ENCODE measurements at regions not wholly inside any gene's neighbourhood (a gene's known extent, or its start where the extent isn't known, plus 50 kb on each side); places are given as distances from the start of the nearest gene placed in this dataset.

DNA sequence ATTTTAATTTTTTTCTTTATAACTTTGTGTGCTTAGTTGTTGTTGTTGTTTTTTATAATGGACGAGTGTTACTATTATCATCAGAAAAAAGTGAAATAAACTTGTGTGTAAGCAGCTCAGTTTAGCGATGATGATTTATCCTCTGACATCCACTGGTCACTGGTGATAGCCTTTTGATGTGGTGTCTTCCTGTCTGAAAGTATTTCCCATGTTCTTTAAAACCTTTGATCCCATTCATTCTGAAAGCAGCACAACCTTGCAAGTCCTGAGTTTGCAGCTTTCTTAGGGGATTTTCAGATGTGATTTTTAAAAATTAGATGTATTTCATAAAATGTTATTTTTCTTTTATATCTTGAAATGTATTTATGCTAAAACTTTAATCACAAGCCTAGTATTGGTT is 85.9 kb upstream of the ZPLD1 start:
- Histone ChIP-seq H4K20me1 (ENCODE audit: control insufficient read depth, insufficient read depth) (no peaks in the 10 kb centered on the region), H3K9ac (ENCODE audit: control insufficient read depth, insufficient read depth, low read length) (no peak overlapping the region), H3K36me3 (ENCODE audit: control insufficient read depth in 2 of 2, insufficient read depth in 2 of 2, low read length in 1 of 2) (no peaks in the 10 kb centered on the region), H3K4me3 (no peak overlapping the region), H3K79me2 (ENCODE audit: control insufficient read depth, insufficient read depth, low read length) (no peaks in the 10 kb centered on the region), H2AFZ (ENCODE audit: control insufficient read depth, low read depth, low read length) (no peak overlapping the region), H3K4me2 (ENCODE audit: control insufficient read depth, insufficient read depth) (no peak overlapping the region), H3K27me3 (replicated peaks in 1 of 2; ENCODE audit: control insufficient read depth in 2 of 2, insufficient read depth in 2 of 2, low read length in 1 of 2) (no peaks in the 10 kb centered on the region), H3K4me1 (ENCODE audit: control insufficient read depth, insufficient read depth, low read length) (no peaks in the 10 kb centered on the region), H3K27ac (ENCODE audit: control insufficient read depth, insufficient read depth) (no peak overlapping the region), H3K9me3 (replicated peaks; ENCODE audit: control insufficient read depth, insufficient read depth, low read length) (no peaks in the 10 kb centered on the region)
- no peak for DNase-seq (ENCODE audit: low read depth, low spot score)
- 2% methylated on average over 2 of the region's 2 CpGs for WGBS (ENCODE audit: insufficient coverage, insufficient replicate concordance, low lambda C conversion rate, missing lambda C conversion rate)
- no peak for ATAC-seq
- CTCF ChIA-PET = no interaction called here
- intact Hi-C loops (cut with micrococcal nuclease; ENCODE audit: unreplicated experiment) = no loop called here
- RAD21 ChIA-PET (ENCODE audit: unreplicated experiment) = no interaction called here
- no TSS peak for BruUV-seq (replicated peaks)
- in situ Hi-C loops (cut with MboI) = no loop called here
- TF ChIP-seq BMI1 (IDR thresholded peaks at IDR 0.05; ENCODE audit: borderline replicate concordance) (no peak), RUNX3 (IDR thresholded peaks at IDR 0.05; ENCODE audit: low read length) (peak; percentile 85), POLR2AphosphoS2 (IDR thresholded peaks at IDR 0.05; ENCODE audit: low read depth, low read length) (no peak), ATF7 (IDR thresholded peaks at IDR 0.05; ENCODE audit: low read depth) (no peak), RB1 (IDR thresholded peaks at IDR 0.05; ENCODE audit: borderline replicate concordance) (no peak), ZNF24 (IDR thresholded peaks at IDR 0.05) (no peak), NFIC (IDR thresholded peaks at IDR 0.05; ENCODE audit: low read depth, low read length) (peak; percentile 55), TCF7 (IDR thresholded peaks at IDR 0.05; ENCODE audit: borderline replicate concordance) (peak; percentile 97), JUNB (IDR thresholded peaks at IDR 0.05) (peak; percentile 65)
- POLR2A ChIA-PET = no interaction called here
- SMC1A ChIA-PET (ENCODE audit: uncharacterized antibody, unreplicated experiment) = no interaction called here
- no peak for FAIRE-seq

DNA sequence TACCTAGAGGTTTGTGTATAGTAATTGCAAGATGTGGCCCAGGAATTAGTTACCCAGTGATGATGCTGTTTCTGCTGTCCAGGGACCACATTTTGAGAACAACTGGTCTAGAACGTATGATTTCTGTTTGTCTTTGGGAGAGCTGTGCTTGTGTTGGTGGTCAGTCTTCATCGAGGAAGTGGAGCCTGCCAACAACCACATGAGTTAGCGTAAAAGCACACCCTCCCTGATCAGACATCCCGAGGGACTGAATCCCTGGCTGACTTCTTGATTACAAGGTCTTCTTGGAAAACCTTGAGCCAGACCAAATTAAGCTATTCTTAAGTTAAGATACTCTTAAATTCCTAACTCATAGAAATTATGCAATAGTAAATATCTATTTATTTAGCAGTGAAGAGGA is 81.7 kb upstream of the ZPLD1 start:
- H3K9me3 ChIP-seq (replicated peaks; ENCODE audit: control insufficient read depth, insufficient read depth, low read length) = no peaks in the 10 kb centered on the region
- no peak overlapping the region for H3K27ac ChIP-seq (ENCODE audit: control insufficient read depth, insufficient read depth)
- intact Hi-C loops (cut with micrococcal nuclease; ENCODE audit: unreplicated experiment) = no loop called here
- in situ Hi-C loops (cut with MboI) = no loop called here
- ChIA-PET POLR2A (no interaction called here), SMC1A (ENCODE audit: uncharacterized antibody, unreplicated experiment) (interaction anchor here (0.8 kb wide), 1 partner anchor 8 kb away, joined by 3 read pairs; no protein-coding TSS in a partner anchor), RAD21 (ENCODE audit: unreplicated experiment) (no interaction called here), CTCF (interaction anchor here (0.6 to 1.4 kb wide), 2 partner anchors 12 to 99 kb away, joined by 3 read pairs; no protein-coding TSS in a partner anchor)
- no peak overlapping the region for H3K9ac ChIP-seq (ENCODE audit: control insufficient read depth, insufficient read depth, low read length)
- no peaks in the 10 kb centered on the region for H3K79me2 ChIP-seq (ENCODE audit: control insufficient read depth, insufficient read depth, low read length)
- no peak; the same call in 2 of the 3 replicates for ATAC-seq
- H3K36me3 ChIP-seq (ENCODE audit: control insufficient read depth in 2 of 2, insufficient read depth in 2 of 2, low read length in 1 of 2) = no peaks in the 10 kb centered on the region
- no peak for FAIRE-seq
- BruUV-seq (replicated peaks) = no TSS peak
- no peak overlapping the region for H3K4me3 ChIP-seq
- no peak for DNase-seq (ENCODE audit: low read depth, low spot score)
- H3K4me1 ChIP-seq (ENCODE audit: control insufficient read depth, insufficient read depth, low read length) = no peaks in the 10 kb centered on the region
- H4K20me1 ChIP-seq (ENCODE audit: control insufficient read depth, insufficient read depth) = no peaks in the 10 kb centered on the region
- no peaks in the 10 kb centered on the region for H3K27me3 ChIP-seq (replicated peaks in 1 of 2; ENCODE audit: control insufficient read depth in 2 of 2, insufficient read depth in 2 of 2, low read length in 1 of 2)
- H3K4me2 ChIP-seq (ENCODE audit: control insufficient read depth, insufficient read depth) = no peak overlapping the region
- 38% methylated on average over 4 of the region's 4 CpGs for WGBS (ENCODE audit: insufficient coverage, insufficient replicate concordance, low lambda C conversion rate, missing lambda C conversion rate)
- peak overlapping the region; percentile 21; the same call in 1 of the 2 replicates for H2AFZ ChIP-seq (ENCODE audit: control insufficient read depth, low read depth, low read length)
- TF ChIP-seq, protein P1, sequence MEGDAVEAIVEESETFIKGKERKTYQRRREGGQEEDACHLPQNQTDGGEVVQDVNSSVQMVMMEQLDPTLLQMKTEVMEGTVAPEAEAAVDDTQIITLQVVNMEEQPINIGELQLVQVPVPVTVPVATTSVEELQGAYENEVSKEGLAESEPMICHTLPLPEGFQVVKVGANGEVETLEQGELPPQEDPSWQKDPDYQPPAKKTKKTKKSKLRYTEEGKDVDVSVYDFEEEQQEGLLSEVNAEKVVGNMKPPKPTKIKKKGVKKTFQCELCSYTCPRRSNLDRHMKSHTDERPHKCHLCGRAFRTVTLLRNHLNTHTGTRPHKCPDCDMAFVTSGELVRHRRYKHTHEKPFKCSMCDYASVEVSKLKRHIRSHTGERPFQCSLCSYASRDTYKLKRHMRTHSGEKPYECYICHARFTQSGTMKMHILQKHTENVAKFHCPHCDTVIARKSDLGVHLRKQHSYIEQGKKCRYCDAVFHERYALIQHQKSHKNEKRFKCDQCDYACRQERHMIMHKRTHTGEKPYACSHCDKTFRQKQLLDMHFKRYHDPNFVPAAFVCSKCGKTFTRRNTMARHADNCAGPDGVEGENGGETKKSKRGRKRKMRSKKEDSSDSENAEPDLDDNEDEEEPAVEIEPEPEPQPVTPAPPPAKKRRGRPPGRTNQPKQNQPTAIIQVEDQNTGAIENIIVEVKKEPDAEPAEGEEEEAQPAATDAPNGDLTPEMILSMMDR (IDR thresholded peaks at IDR 0.05 in 2 of 3, conservative IDR thresholded peaks at IDR 0.05 in 1 of 3; ENCODE audit: control insufficient read depth in 2 of 3, extremely low read depth in 1 of 3, insufficient read depth in 1 of 3, low read depth in 3 of 3, low read length in 3 of 3) = no peak
- TF ChIP-seq HDAC6 (IDR thresholded peaks at IDR 0.05; ENCODE audit: unreplicated experiment) = no peak
- no peak for TF ChIP-seq GABPA (IDR thresholded peaks at IDR 0.05; ENCODE audit: low read depth)
- TF ChIP-seq, protein P2, sequence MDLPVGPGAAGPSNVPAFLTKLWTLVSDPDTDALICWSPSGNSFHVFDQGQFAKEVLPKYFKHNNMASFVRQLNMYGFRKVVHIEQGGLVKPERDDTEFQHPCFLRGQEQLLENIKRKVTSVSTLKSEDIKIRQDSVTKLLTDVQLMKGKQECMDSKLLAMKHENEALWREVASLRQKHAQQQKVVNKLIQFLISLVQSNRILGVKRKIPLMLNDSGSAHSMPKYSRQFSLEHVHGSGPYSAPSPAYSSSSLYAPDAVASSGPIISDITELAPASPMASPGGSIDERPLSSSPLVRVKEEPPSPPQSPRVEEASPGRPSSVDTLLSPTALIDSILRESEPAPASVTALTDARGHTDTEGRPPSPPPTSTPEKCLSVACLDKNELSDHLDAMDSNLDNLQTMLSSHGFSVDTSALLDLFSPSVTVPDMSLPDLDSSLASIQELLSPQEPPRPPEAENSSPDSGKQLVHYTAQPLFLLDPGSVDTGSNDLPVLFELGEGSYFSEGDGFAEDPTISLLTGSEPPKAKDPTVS (IDR thresholded peaks at IDR 0.05; ENCODE audit: low read depth, low read length) = no peak
- TF ChIP-seq, protein P3, sequence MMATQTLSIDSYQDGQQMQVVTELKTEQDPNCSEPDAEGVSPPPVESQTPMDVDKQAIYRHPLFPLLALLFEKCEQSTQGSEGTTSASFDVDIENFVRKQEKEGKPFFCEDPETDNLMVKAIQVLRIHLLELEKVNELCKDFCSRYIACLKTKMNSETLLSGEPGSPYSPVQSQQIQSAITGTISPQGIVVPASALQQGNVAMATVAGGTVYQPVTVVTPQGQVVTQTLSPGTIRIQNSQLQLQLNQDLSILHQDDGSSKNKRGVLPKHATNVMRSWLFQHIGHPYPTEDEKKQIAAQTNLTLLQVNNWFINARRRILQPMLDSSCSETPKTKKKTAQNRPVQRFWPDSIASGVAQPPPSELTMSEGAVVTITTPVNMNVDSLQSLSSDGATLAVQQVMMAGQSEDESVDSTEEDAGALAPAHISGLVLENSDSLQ (IDR thresholded peaks at IDR 0.05) = no peak
- no peak for TF ChIP-seq SRF (IDR thresholded peaks at IDR 0.05; ENCODE audit: low read depth in 2 of 2, low read length in 2 of 2)
- TF ChIP-seq ZNF622 (IDR thresholded peaks at IDR 0.05) = no peak
- TF ChIP-seq CHD1 (IDR thresholded peaks at IDR 0.05; ENCODE audit: low read depth, low read length) = no peak
